ENCODE measurements at regions not wholly inside any gene's neighbourhood (a gene's known extent, or its start where the extent isn't known, plus 50 kb on each side); places are given as distances from the start of the nearest gene placed in this dataset.

GRCh38 chr9:87089506-87089905, 142.2 kb upstream of the GAS1 start:
- TF ChIP-seq, protein P1, sequence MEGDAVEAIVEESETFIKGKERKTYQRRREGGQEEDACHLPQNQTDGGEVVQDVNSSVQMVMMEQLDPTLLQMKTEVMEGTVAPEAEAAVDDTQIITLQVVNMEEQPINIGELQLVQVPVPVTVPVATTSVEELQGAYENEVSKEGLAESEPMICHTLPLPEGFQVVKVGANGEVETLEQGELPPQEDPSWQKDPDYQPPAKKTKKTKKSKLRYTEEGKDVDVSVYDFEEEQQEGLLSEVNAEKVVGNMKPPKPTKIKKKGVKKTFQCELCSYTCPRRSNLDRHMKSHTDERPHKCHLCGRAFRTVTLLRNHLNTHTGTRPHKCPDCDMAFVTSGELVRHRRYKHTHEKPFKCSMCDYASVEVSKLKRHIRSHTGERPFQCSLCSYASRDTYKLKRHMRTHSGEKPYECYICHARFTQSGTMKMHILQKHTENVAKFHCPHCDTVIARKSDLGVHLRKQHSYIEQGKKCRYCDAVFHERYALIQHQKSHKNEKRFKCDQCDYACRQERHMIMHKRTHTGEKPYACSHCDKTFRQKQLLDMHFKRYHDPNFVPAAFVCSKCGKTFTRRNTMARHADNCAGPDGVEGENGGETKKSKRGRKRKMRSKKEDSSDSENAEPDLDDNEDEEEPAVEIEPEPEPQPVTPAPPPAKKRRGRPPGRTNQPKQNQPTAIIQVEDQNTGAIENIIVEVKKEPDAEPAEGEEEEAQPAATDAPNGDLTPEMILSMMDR (IDR thresholded peaks at IDR 0.05 in 8 of 11, conservative IDR thresholded peaks at IDR 0.05 in 3 of 11) = no peak
- no peak for TF ChIP-seq POLR2AphosphoS5 (IDR thresholded peaks at IDR 0.05)
